Kidney (tissue), 13 donors: ENCODE measurements at regions not wholly inside any gene's neighbourhood (a gene's known extent, or its start where the extent isn't known, plus 50 kb on each side); places are given as distances from the start of the nearest gene placed in this dataset.

ENCODE experiments used
- DNase-seq, 5 donors: peaks; one replicate each; pipeline ENCODE4 v3.0.0-alpha.2; 2013 to 2020
- FAIRE-seq: peaks from 2 replicates; lab custom pipeline; 2012; peaks lifted over from hg19 to GRCh38; lab: Jason Lieb, UNC
- H3K27ac ChIP-seq, 2 donors: one replicate each; pipeline ENCODE4 v1.7.0; 2013; ENCODE audit warnings: low read depth in 2 of 2, low read length in 2 of 2, inconsistent platforms in 1 of 2
- H3K27me3 ChIP-seq: one replicate; pipeline ENCODE4 v1.7.1; 2013; ENCODE audit warnings: low read length, inconsistent platforms; ENCODE audit not compliant: control insufficient read depth, insufficient read depth
- H3K36me3 ChIP-seq, 3 donors: one replicate each; pipeline versions ENCODE4 v1.7.0 to v1.7.1; 2013; ENCODE audit warnings: low read length in 3 of 3, control low read depth in 1 of 3, inconsistent platforms in 1 of 3; ENCODE audit not compliant: insufficient read depth in 3 of 3, control insufficient read depth in 2 of 3
- H3K4me1 ChIP-seq, 3 donors: one replicate each; pipeline versions ENCODE4 v1.7.0 to v1.7.1; 2013; ENCODE audit warnings: low read length in 3 of 3, inconsistent platforms in 1 of 3, low read depth in 1 of 3; ENCODE audit not compliant: control insufficient read depth in 2 of 3, insufficient read depth in 2 of 3
- H3K4me3 ChIP-seq, 3 donors: one replicate each; pipeline versions ENCODE4 v1.7.0 to v1.8.1; 2013; ENCODE audit warnings: low read length in 3 of 3, control low read depth in 1 of 3, inconsistent platforms in 1 of 3
- H3K9ac ChIP-seq, 3 donors: one replicate each; pipeline versions ENCODE4 v1.7.0 to v1.7.1; 2013; ENCODE audit warnings: low read length in 3 of 3, control low read depth in 1 of 3, inconsistent platforms in 1 of 3
- H3K9me3 ChIP-seq, 3 donors: one replicate each; pipeline versions ENCODE4 v1.7.0 to v1.7.1; 2013; ENCODE audit warnings: low read length in 3 of 3, control low read depth in 1 of 3, inconsistent platforms in 1 of 3; ENCODE audit not compliant: control insufficient read depth in 2 of 3, insufficient read depth in 1 of 3
- CTCF ChIP-seq: IDR thresholded peaks from 3 replicates; pipeline ENCODE4 v1.5.1; 2012; ENCODE audit warnings: mild to moderate bottlenecking, moderate library complexity, borderline replicate concordance; ENCODE audit not compliant: insufficient read depth; ENCODE audit errors: extremely low read depth
- intact Hi-C: fragments of 100-400 bp; cut with DNase I; formaldehyde crosslinking; loops from one replicate; pipeline ENCODE4 v1.11.1; 2022
- donor health status: control.
- donor health status: control.
- donor health status: control.
- donor health status: control.
- donor health status: control.
- donor health status: DM: yes; HTN: yes; CAD: no.
- donor health status: Normal renal cell carcinoma (clear cell type).

DNA sequence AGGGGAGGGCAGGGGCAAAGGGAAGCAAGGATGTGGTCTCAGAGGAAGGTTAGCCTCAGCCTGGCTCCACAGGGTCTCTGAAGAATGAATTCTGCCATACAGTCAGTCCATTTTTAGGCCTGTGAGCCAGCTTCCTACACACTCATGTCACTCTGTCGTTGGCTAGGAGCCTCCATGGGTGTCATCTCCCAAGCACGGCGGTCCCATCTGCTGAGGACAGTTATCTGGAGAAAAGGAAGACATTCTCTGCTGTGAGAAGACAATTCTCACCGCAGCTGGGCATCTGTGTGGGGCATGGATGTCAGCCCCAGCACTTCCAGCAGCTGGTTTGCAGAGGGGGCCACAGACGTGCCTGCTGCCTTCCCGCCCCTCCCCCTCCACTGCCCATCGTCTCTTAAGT is 167.6 kb downstream of the LINC00237 start:
- Histone ChIP-seq H3K27ac (no peak overlapping the region), H3K9me3 (no peaks in the 10 kb centered on the region), H3K4me3 (no peak overlapping the region), H3K9ac (no peak overlapping the region), H3K36me3 (no peaks in the 10 kb centered on the region), H3K4me1 (no peaks in the 10 kb centered on the region), H3K27me3 (no peaks in the 10 kb centered on the region)
- intact Hi-C loops: no loop called here
- no peak for DNase-seq
- FAIRE-seq: no peak
- no peak for TF ChIP-seq CTCF

GRCh38 chr20:20938131-20938530 is 168.0 kb downstream of the LINC00237 start:
- TF ChIP-seq CTCF: no peak
- Histone ChIP-seq H3K4me1 (no peaks in the 10 kb centered on the region), H3K9ac (no peak overlapping the region), H3K4me3 (no peak overlapping the region), H3K36me3 (no peaks in the 10 kb centered on the region), H3K27ac (no peak overlapping the region), H3K27me3 (no peaks in the 10 kb centered on the region), H3K9me3 (no peaks in the 10 kb centered on the region)
- DNase-seq: no peak
- intact Hi-C loops: no loop called here
- FAIRE-seq: no peak

GRCh38 chr20:20933142-20933958 is 172.8 kb downstream of the LINC00237 start:
- no peak overlapping the region for H3K27ac ChIP-seq
- H3K4me1 ChIP-seq: no peaks in the 10 kb centered on the region
- no peak for TF ChIP-seq CTCF
- no peak overlapping the region for H3K9ac ChIP-seq
- DNase-seq: no peak
- no peaks in the 10 kb centered on the region for H3K36me3 ChIP-seq
- H3K4me3 ChIP-seq: no peak overlapping the region
- no peaks in the 10 kb centered on the region for H3K27me3 ChIP-seq
- intact Hi-C loops: no loop called here
- no peak for FAIRE-seq
- H3K9me3 ChIP-seq: no peaks in the 10 kb centered on the region
